ENCODE measurements at regions not wholly inside any gene's neighbourhood (a gene's known extent, or its start where the extent isn't known, plus 50 kb on each side); places are given as distances from the start of the nearest gene placed in this dataset.
A peak's percentile ranks its signal among the peaks of the same experiment; 100 is the strongest.

- Histone ChIP-seq H3K4me1 (ENCODE audit: insufficient read depth, poor library complexity, severe bottlenecking) (peaks cover 10% of the 10 kb centered on the region), H3K27ac (ENCODE audit: poor library complexity, severe bottlenecking) (no peak overlapping the region), H3K4me3 (ENCODE audit: severe bottlenecking) (no peak overlapping the region), H3K36me3 (ENCODE audit: low read depth) (no peaks in the 10 kb centered on the region), H3K27me3 (ENCODE audit: insufficient read depth, poor library complexity, severe bottlenecking) (no peaks in the 10 kb centered on the region), H3K9me3 (ENCODE audit: severe bottlenecking) (no peaks in the 10 kb centered on the region)
- ATAC-seq (ENCODE audit: low read depth) (no peak), DNase-seq (ENCODE audit: low spot score) (no peak)
- no peak for TF ChIP-seq CTCF (IDR thresholded peaks at IDR 0.05; ENCODE audit: poor library complexity, severe bottlenecking)
These were observed 232.3 kb upstream of the PAPPA start for GRCh38 chr9:115921301-115921700.

- Histone ChIP-seq H3K27me3 (ENCODE audit: insufficient read depth, poor library complexity, severe bottlenecking) (no peaks in the 10 kb centered on the region), H3K36me3 (ENCODE audit: low read depth) (no peaks in the 10 kb centered on the region)
These were observed 231.1 kb upstream of the PAPPA start for GRCh38 chr9:115922444-115922843.

GRCh38 chr9:115923410-115923809 lies 230.2 kb upstream of the PAPPA start:
- no peak overlapping the region for H3K4me3 ChIP-seq (ENCODE audit: severe bottlenecking)
- H3K9me3 ChIP-seq (ENCODE audit: severe bottlenecking): no peaks in the 10 kb centered on the region
- no peak for TF ChIP-seq CTCF (IDR thresholded peaks at IDR 0.05; ENCODE audit: poor library complexity, severe bottlenecking)
- no peak for DNase-seq (ENCODE audit: low spot score)
- ATAC-seq (ENCODE audit: low read depth): no peak
- H3K27me3 ChIP-seq (ENCODE audit: insufficient read depth, poor library complexity, severe bottlenecking): no peaks in the 10 kb centered on the region
- H3K27ac ChIP-seq (ENCODE audit: poor library complexity, severe bottlenecking): no peak overlapping the region
- H3K36me3 ChIP-seq (ENCODE audit: low read depth): no peaks in the 10 kb centered on the region
- H3K4me1 ChIP-seq (ENCODE audit: insufficient read depth, poor library complexity, severe bottlenecking): peaks cover 10% of the 10 kb centered on the region

More at GRCh38 chr9:115922444-115922843, 231.1 kb upstream of the PAPPA start:
- no peak for TF ChIP-seq CTCF (IDR thresholded peaks at IDR 0.05; ENCODE audit: poor library complexity, severe bottlenecking)
- H3K4me3 ChIP-seq (ENCODE audit: severe bottlenecking): no peak overlapping the region
- H3K9me3 ChIP-seq (ENCODE audit: severe bottlenecking): no peaks in the 10 kb centered on the region
- H3K4me1 ChIP-seq (ENCODE audit: insufficient read depth, poor library complexity, severe bottlenecking): peaks cover 10% of the 10 kb centered on the region
- H3K27ac ChIP-seq (ENCODE audit: poor library complexity, severe bottlenecking): no peak overlapping the region
- ATAC-seq (ENCODE audit: low read depth) (no peak), DNase-seq (ENCODE audit: low spot score) (no peak)

GRCh38 chr9:115923903-115924668 lies 229.5 kb upstream of the PAPPA start:
- no peak for TF ChIP-seq CTCF (IDR thresholded peaks at IDR 0.05; ENCODE audit: poor library complexity, severe bottlenecking)
- no peak for DNase-seq (ENCODE audit: low spot score)
- H3K4me1 ChIP-seq (ENCODE audit: insufficient read depth, poor library complexity, severe bottlenecking): peaks cover 10% of the 10 kb centered on the region
- H3K4me3 ChIP-seq (ENCODE audit: severe bottlenecking): no peak overlapping the region
- no peak overlapping the region for H3K27ac ChIP-seq (ENCODE audit: poor library complexity, severe bottlenecking)
- no peaks in the 10 kb centered on the region for H3K9me3 ChIP-seq (ENCODE audit: severe bottlenecking)
- no peaks in the 10 kb centered on the region for H3K27me3 ChIP-seq (ENCODE audit: insufficient read depth, poor library complexity, severe bottlenecking)
- ATAC-seq (ENCODE audit: low read depth): peak; percentile 73
- no peaks in the 10 kb centered on the region for H3K36me3 ChIP-seq (ENCODE audit: low read depth)

- H3K27me3 ChIP-seq (ENCODE audit: insufficient read depth, poor library complexity, severe bottlenecking): no peaks in the 10 kb centered on the region
- no peaks in the 10 kb centered on the region for H3K36me3 ChIP-seq (ENCODE audit: low read depth)
- ATAC-seq (ENCODE audit: low read depth): no peak
- no peak overlapping the region for H3K4me3 ChIP-seq (ENCODE audit: severe bottlenecking)
- TF ChIP-seq CTCF (IDR thresholded peaks at IDR 0.05; ENCODE audit: poor library complexity, severe bottlenecking): no peak
- DNase-seq (ENCODE audit: low spot score): no peak
- H3K9me3 ChIP-seq (ENCODE audit: severe bottlenecking): no peaks in the 10 kb centered on the region
- H3K4me1 ChIP-seq (ENCODE audit: insufficient read depth, poor library complexity, severe bottlenecking): peaks cover 10% of the 10 kb centered on the region
- no peak overlapping the region for H3K27ac ChIP-seq (ENCODE audit: poor library complexity, severe bottlenecking)
These were observed 229.0 kb upstream of the PAPPA start for GRCh38 chr9:115924669-115924987.
